IMR-90 (cell line): ENCODE measurements at regions not wholly inside any gene's neighbourhood (a gene's known extent, or its start where the extent isn't known, plus 50 kb on each side); places are given as distances from the start of the nearest gene placed in this dataset.

Experiments used
- BHLHE40 ChIP-seq: fragments of 150-350 bp; IDR thresholded peaks from 2 replicates; pipeline ENCODE4 v1.6.1; 2016; ENCODE audit warnings: mild to moderate bottlenecking, low read depth, low read length
- CEBPB ChIP-seq: IDR thresholded peaks from 2 replicates; pipeline ENCODE4 v1.6.1; 2012; ENCODE audit warnings: low read depth, low read length, improper control_type of control experiment
- MAFK ChIP-seq: IDR thresholded peaks from 2 replicates; pipeline ENCODE4 v1.6.1; 2012; ENCODE audit warnings: low read depth, low read length, improper control_type of control experiment
- MXI1 ChIP-seq: IDR thresholded peaks from 2 replicates; pipeline ENCODE4 v1.6.1; 2012; ENCODE audit warnings: low read depth, mild to moderate bottlenecking, low read length, moderate library complexity, borderline replicate concordance
- POLR2A ChIP-seq: IDR thresholded peaks from 2 replicates; pipeline ENCODE4 v1.6.1; 2012; ENCODE audit warnings: mild to moderate bottlenecking, low read depth, low read length
- RAD21 ChIP-seq: IDR thresholded peaks from 2 replicates; pipeline ENCODE4 v1.6.1; 2012; ENCODE audit warnings: low read length, improper control_type of control experiment
- RFX5 ChIP-seq: IDR thresholded peaks from 2 replicates; pipeline ENCODE4 v1.8.0; 2012; ENCODE audit warnings: low read depth, mild to moderate bottlenecking, low read length, moderate library complexity
- SMC3 ChIP-seq: fragments of 150-350 bp; IDR thresholded peaks from 2 replicates; pipeline ENCODE4 v1.6.1; 2016; ENCODE audit warnings: low read depth, mild to moderate bottlenecking, antibody characterized with exemption, low read length, moderate library complexity
- TF ChIP-seq, protein P1 (sequence below): conservative IDR thresholded peaks from 2 replicates; pipeline ENCODE4 v1.5.1; 2012; ENCODE audit warnings: mild to moderate bottlenecking, low read depth, low read length, improper control_type of control experiment

DNA sequence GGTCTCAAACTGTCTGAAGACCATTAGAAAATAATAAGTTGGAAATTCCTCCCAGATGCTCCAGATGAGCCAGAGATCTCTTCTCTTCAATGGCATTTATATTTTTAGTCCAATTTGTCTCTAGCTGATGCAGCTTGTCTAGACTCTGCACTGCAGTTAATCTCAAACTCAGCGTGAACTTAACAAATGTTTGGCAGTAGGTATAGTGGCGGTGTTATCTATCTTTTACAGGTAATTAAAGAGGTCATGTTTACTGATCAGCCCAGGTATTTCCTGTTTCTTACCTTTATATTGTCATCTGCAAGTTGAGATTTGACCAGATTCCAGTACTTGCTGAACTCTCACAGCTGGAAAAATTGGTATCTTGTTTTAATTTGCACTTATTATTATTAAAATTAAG lies 1024.5 kb upstream of the ADGRL2 start:
- no peak for TF ChIP-seq MXI1
- TF ChIP-seq MAFK: no peak
- no peak for TF ChIP-seq CEBPB
- TF ChIP-seq, protein P1, sequence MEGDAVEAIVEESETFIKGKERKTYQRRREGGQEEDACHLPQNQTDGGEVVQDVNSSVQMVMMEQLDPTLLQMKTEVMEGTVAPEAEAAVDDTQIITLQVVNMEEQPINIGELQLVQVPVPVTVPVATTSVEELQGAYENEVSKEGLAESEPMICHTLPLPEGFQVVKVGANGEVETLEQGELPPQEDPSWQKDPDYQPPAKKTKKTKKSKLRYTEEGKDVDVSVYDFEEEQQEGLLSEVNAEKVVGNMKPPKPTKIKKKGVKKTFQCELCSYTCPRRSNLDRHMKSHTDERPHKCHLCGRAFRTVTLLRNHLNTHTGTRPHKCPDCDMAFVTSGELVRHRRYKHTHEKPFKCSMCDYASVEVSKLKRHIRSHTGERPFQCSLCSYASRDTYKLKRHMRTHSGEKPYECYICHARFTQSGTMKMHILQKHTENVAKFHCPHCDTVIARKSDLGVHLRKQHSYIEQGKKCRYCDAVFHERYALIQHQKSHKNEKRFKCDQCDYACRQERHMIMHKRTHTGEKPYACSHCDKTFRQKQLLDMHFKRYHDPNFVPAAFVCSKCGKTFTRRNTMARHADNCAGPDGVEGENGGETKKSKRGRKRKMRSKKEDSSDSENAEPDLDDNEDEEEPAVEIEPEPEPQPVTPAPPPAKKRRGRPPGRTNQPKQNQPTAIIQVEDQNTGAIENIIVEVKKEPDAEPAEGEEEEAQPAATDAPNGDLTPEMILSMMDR: no peak
- TF ChIP-seq POLR2A: no peak
- TF ChIP-seq RFX5: no peak
- no peak for TF ChIP-seq BHLHE40
- no peak for TF ChIP-seq RAD21
- TF ChIP-seq SMC3: no peak
